G401.6 (cell line): ENCODE measurements at regions not wholly inside any gene's neighbourhood (a gene's known extent, or its start where the extent isn't known, plus 50 kb on each side); places are given as distances from the start of the nearest gene placed in this dataset.

Source experiments
- FAIRE-seq: peaks from 2 replicates; lab custom pipeline; 2012; peaks lifted over from hg19 to GRCh38; lab: Jason Lieb, UNC

- no peak for FAIRE-seq
Measured at GRCh38 chr2:226620176-226620575, 179.4 kb downstream of the IRS1 start.

DNA sequence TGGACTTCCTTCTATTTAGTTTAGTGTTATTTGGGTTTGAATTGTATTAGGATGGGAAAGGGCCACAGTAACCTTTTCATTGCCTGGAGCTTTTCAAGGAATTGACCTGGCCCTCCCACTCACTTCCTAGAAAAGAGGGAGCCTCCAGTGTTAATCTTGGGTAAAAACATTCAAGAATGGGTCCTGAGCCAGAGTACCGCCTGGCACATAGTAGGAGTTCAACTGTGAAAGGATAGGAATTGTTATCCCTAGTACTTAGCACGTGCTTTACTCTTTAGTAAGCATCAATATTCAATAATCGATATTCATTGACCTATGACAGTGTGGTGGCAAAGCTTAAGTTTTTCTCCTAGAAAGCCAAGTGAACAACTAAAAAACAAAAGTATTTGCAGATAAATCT, 179.9 kb downstream of the IRS1 start:
- FAIRE-seq: no peak

- FAIRE-seq: no peak
Measured at GRCh38 chr2:226618875-226619605, 180.6 kb downstream of the IRS1 start.

DNA sequence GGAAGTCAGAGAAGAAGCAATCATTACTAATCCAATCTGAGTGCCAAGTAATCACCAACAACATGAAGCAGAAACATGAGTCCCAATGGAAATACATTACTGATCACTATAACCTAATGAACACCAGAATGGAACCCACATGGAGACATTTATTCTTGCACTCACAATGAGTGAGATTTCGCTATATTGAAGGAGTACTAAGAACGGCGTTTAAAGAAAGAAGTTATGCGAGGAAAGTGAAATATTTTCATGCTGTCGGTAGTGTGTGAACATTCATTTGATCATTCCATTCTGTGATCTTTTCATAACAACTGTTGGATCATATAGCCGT, 181.1 kb downstream of the IRS1 start:
- FAIRE-seq: no peak

DNA sequence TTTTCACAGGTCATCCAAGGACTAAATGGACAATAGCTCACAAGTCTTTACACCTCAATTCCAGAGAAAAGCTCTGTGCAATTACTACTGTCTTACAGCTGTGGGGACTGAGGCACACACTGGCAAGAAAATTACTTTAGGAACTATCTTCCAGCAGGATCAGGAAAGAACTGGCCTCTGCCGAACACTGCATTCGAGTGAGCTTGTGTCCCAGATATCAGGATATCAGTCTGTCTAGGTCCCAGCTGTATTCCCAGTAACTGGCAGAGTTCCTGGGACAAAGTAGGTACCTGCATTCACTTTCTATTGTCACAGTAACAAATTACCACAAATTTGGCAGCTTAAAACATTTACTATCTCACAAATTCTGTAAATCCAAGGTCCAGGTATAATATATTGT, 183.7 kb downstream of the IRS1 start:
- FAIRE-seq: no peak

GRCh38 chr2:226611944-226612318, 187.7 kb downstream of the IRS1 start:
- FAIRE-seq: no peak

DNA sequence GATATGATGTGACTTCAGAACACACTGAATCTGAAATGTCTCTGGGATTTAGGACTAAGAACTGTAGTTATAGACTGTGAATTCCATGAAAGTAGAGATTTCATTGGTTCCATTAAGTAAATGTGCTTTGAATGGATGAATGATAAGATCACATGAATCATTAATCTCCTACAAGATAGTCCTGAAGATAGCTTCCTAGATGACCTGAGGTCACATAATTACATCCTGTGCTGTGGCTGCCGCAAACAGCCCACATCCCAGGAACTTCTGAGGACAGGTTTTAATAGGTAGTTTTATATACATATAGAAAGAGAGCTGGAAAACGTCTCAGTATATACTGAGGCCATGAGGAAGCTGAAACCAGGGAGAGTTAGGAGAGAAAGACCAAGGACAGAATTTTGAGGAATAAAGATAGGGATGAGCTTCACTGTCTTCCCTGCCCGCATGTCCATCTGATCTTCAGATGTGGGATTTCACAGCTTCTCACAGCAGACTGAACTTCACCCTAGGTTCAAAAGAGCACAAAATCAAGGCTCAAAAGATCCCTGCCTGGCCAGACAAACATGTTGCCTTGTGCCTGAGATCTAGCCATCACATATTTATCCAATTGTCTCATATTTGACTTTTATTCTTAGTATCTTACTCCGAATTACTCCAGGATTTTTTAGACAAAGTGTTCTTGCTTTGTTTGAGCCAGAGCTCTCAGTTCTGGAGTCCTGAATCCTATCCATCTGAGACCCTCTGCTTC, 188.2 kb downstream of the IRS1 start:
- no peak for FAIRE-seq

- no peak for FAIRE-seq
Measured at GRCh38 chr2:226609366-226609765, 190.3 kb downstream of the IRS1 start.

- no peak for FAIRE-seq
Measured at GRCh38 chr2:226608451-226608850, 191.2 kb downstream of the IRS1 start.

GRCh38 chr2:226607379-226607778, 192.2 kb downstream of the IRS1 start:
- no peak for FAIRE-seq

DNA sequence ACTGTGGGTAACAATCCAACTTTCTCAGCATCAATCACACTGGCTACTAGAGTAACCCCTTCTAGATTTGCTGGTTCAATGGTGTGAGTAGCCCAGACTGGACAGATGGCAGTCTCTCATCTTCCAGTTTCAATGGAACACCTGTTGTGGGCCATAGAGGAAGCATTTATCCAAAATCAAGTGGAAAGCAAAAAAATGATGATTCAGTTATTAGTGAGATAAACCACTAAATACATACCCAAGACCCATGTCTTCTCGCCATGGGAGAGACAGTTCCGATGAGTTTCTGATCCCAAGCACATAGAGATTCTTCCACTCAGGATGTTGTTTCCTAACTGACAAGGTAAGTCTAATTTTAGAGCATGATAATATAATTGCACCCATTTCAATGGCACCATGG, 194.0 kb downstream of the IRS1 start:
- no peak for FAIRE-seq

DNA sequence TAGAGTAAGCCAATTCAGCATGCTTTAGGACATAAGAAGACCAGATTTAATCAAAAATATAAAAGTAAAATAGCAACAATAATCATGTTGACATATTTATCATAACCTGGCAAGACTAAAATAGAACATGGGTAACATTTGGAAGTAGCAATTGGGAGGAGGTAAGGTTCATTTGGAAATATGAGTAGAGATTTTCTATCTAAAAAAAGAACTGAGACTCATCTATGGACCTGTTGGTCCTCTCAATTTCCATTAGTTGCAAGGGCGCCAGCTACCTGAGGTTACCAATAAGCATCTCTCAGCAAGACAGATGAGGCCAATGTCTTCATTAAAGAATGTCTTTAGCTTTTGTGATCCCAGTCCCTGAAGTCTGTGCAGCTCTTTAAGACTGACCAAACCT, 196.0 kb downstream of the IRS1 start:
- no peak for FAIRE-seq

DNA sequence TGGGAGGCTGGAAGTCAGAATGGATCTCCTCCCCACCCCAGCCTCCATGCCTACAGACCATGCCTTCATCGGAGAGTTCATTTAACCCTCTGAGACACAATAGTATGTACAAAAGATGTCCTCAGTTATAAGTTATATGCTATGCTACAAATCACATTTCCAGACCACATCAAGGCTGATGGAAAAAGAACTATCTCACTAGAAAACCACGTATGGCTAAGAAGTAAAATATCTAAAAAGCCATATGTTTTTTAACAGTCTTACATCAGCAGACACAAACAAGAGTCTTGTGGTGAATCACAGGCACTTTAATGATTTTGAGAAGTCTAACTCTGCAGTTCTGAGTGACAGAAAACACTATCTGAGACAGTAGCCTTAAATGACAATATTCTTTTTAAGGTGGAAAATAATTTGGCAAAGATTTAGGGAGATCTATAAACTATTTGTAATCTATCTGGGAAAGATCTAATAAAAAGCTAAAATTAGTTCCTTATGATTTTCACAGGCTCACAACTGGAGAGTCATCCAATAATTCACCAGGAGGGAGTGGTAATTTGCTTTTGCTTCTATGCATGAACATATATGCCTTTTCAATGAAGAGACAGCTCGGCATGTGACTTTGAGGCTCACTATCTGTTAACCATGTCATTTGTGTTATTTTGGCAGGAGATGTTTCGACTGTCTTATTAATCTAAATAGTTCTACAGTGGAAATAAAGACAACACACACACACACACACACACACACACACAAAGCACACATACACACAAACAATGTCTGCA, 197.5 kb downstream of the IRS1 start:
- FAIRE-seq: no peak

DNA sequence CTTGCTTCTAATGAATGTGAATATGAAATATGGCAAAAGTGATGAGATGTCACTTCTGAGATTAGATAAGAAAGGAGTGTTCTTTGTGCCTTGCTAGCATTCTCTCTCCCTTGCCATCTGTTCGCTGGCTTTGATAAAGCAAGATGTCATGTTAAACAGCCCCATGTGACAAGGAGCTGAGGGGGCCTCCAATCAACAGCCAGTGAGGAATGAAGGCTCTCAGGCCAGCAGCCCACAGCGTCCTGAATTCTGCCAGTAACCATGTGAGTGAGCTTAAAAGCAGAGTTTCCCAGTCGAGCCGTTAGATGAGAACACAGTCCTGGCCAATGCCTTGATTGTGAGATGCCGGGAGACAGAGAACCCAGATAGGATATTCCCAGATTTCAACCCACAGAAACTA, 198.8 kb downstream of the IRS1 start:
- FAIRE-seq: no peak

DNA sequence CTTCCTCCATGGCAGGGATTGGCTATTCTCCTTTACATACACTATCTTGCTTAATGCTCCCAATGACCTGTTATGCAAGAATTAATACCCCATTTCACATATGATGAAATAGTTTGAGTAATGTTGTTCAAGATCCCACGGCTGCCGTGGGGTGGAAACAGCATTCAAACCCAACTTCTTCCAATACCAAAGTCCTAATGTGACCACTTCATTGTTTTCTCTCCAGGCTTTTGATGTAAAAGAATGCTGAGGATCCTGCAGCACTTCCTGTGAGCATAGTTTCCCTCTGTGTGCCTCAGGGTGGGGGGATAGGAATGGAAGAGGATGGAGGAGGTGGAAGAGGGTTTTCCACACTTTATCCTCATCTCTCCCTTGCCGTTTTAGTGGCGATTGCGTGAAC, 199.4 kb downstream of the IRS1 start:
- FAIRE-seq: no peak

DNA sequence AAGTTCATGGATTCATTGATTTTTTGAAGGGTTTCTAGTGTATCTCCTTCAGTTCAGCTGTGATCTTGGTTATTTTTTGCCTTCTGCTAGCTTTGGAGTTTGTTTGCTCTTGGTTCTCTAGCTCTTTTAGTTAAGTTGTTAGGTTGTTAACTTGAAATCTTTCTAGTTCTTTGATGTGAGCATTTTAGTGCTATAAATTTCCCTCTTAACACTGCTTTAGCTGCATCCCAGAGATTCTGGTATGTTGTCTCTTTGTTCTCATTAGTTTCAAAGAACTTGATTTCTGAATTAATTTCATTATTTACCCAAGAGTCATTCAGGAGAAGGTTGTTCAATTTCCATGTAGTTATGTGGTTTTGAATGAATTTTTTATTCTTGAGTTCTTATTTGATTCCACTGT, 210.6 kb downstream of the IRS1 start:
- FAIRE-seq: no peak

GRCh38 chr2:226585130-226585561, 214.5 kb downstream of the IRS1 start:
- no peak for FAIRE-seq

- FAIRE-seq: no peak
Measured at GRCh38 chr2:226584518-226585055, 215.0 kb downstream of the IRS1 start.

GRCh38 chr2:226583715-226584114, 215.9 kb downstream of the IRS1 start:
- peak; percentile 99 for FAIRE-seq

DNA sequence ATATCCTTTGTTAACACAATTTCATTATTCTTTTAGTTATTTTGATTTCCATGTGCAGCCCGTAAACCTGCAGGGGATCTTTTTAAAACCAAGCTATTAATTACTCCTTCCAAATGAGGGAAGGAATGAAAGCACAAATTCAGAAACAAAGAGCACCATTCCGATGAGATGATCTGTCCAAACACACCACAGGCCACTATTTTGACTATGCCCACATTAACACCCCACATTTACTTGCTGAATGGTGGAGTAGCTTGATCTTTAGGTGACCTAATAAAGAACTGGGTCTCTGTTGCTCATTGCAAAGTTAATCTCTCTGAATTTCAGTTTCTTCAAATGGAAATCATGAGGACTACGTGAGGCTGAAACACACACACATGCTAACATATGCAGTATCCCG, 218.0 kb downstream of the IRS1 start:
- FAIRE-seq: peak; percentile 92

- no peak for FAIRE-seq
Measured at GRCh38 chr2:226581004-226581403, 218.6 kb downstream of the IRS1 start.

GRCh38 chr2:226580403-226580802, 219.2 kb downstream of the IRS1 start:
- no peak for FAIRE-seq

DNA sequence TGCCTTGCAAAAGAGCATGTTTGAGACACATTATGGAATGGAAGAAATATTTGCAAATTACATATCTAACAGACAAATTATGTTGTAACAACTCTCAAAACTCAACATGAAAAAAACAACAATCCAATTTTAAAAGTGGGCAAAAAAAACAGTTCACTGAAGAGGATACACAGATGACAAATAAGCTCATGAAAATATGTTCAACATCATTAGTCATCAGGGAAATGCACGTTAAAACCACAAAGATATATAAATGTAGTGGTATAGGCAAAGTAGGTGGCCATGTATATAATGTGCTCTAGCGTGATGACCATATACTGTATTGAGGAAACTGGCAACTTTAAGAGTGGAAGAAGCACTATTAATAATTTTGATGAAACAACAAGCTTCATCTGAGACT, 220.1 kb downstream of the IRS1 start:
- FAIRE-seq: no peak
